Activated CD4-positive, alpha-beta T cell treated with anti-CD3 and anti-CD28 coated beads for 24 hours (primary cell): ENCODE measurements at regions not wholly inside any gene's neighbourhood (a gene's known extent, or its start where the extent isn't known, plus 50 kb on each side); places are given as distances from the start of the nearest gene placed in this dataset.
"Not testable (repeated sequence)": the region's sequence is repeated elsewhere in the genome, so short reads cannot be mapped to it uniquely, and the experiment has no call there.

Source experiments
- DNase-seq, 2 donors: peaks; one replicate each; pipeline ENCODE4 v3.0.0-alpha.2; 2020; ENCODE audit warnings: low read depth in 2 of 2

DNA sequence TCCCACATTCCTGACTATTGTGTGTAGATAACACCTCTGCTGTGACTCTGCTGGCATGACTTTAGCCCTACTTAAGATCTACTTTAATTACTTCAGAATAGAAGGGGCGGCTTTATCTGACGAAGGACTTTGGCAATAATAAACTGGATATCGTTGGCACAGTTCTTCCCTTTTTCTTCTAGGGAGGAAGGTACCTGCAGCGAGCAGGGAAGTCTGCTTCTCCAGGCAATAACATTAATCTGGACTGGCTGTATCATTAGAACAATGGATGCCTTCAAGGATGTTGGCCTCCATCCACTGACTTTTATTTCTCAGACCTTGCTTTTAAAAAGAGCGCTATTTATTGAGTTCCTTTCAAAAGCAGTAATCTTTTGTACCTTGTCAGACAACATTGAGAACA lies 172.6 kb upstream of the THSD7A start:
- no peak for DNase-seq

DNA sequence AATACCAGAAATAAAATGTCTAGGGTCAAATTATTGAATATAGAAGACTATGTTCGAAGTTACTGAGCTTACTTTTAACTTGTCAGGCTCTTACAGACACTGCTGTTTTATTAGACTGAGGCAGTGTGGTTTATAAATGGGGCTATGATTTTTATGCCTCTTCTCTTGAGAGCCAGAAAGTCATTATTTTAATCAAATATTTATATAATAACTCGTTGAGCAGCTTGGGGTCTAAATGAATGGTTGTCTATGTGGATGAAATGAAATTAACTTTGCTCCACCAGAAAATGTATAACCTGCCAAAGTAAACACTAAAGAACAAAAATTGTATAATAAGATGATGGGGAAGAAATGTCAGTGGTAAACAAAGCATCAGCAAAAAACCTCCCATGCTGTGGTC lies 175.6 kb upstream of the THSD7A start:
- no peak for DNase-seq

DNA sequence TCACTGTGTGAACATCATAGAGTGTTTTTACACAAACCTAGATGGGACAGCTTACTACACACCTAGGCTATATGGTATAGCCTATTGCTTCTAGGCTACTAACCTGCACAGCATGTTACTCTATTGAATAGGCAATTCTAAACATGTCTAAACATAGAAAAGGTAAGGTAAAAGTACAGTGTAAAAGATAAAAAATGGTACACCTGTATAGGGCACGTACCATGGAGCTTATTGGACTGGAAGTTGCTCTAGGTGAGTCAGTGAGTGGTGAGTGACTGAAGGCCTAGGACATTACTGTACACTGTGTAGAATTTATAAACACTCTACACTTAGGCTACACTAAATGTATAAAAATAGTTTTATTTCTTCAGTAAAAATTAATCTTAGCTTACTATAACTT lies 182.0 kb upstream of the THSD7A start:
- DNase-seq, result no peak

DNA sequence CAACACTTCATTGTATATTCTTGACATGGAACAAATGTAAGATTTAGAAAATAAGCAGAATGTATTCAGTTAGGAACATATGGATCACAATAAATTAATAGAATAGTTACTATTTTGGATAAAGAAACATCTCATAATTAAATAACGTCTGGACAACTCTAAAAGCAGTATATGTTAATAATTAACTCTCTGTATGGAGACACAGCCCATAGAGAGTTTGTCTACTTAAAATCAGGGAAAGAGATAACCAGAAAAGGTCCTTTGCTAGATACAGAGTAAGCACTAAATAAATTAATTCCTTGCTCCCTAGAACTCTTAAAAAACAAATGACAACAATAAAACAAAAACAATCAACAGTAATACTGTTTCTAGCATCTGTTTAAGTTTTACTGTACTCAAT lies 184.4 kb upstream of the THSD7A start:
- no peak for DNase-seq

DNA sequence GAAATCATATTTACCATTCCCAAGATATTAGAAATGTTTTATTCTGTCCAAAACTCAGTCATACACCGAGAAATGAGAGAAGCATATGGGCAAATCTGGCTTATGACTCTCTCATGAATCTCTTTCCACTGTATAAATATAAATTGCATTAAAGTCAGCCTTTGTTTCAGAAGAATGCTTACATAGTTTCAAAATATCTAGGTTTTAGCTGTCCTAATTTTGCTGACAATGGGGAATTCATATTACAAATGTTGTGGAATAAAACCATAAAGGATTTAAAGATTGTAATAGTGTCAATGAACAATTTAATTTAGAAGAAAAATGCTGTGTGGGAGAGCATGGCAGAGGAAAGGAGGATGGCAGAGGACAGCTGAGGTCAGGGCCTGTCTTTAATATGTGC lies 185.0 kb upstream of the THSD7A start:
- DNase-seq, result no peak

DNA sequence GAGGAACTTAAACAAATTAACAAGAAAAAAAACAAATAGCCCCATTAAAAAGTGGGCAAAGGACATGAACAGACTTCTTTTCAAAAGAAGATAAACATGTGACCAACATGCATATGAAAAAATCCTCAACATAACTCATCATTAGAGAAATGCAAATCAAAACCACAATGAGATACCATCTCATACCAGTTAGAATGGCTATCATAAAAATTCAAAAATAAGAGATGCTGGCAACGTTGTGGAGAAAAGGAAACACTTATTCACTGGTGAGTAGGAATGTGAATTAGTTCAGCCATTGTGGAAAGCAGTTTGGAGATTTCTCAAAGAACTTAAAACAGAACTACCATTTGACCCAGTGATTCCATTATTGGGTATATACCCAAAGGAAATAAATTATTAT lies 189.1 kb upstream of the TMEM106B start:
- DNase-seq, result not testable (repeated sequence)

DNA sequence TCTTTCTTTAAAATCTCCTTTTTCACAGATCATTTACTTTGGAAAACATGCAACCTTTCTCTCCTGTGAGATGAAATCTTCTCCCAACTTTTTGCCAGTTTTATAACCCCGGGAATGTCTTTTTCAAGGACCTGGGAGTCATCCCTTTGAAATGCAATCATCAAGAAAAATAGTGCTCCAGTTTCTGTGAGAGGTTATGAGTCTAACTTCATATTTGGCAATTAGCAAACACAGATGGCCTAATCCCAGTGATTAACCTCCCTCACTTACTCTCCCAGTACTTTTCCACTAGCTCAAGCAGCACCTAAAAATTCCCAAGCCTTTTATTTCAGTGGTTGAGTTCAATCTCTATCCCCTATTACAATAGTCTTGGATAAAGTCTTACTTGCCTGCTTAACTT lies 185.8 kb upstream of the TMEM106B start:
- DNase-seq, result no peak

DNA sequence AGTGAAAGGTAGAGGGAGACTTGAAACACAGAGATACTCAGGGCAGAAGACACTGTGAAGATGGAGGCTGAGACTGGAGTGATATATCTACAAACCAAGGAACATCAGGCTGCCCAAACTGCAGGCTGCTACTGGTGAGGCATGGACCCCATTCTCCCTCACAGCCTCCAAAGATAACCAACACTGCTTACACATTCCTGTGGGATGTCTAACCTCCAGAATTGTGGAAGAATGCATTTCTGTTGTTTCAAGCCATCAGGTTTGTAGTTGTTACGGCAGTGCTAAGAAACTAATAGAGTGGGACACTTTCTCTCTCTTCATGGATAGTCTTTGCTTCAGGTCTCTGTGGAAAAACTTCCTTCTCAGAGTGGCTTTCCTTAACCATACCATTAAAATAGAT lies 182.6 kb upstream of the TMEM106B start:
- no peak for DNase-seq

DNA sequence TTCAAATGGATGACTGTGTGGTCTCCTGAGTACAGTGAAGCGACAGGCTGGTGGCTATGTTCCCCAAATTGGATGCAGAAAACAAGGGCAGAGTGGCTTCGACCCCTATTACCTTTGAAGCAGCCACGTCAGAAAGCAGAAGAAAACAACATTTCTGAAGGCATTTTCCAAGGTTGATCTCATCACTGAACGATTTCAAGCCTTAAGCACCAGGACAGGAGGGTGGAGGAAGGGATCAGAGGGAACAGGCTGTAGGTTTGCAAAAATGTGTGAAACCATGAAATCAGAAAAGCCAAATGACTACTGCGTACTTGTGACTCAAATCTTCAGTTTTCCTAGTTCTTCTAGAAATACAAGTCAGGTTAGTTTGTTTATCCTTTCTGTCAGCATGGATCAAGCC lies 181.0 kb upstream of the TMEM106B start:
- DNase-seq, result no peak

DNA sequence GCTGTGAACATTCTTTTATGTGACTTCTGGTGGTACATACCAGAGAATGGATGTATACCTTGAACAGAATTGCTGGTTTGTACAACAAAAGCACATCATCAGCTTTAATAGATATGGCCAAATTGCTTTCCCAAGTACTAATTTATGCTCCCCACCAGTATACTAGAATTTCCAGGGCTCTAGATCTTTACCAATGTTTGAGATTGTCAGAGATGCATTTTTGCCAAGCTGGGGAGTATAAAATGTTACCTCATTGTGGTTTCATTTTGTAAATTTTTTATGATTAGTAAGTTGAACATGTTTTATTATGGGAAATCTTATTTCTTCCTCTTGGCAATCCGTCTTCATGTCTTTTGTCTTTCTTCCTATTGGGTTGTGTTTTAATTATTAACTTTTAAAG lies 179.9 kb upstream of the TMEM106B start:
- DNase-seq, result no peak

DNA sequence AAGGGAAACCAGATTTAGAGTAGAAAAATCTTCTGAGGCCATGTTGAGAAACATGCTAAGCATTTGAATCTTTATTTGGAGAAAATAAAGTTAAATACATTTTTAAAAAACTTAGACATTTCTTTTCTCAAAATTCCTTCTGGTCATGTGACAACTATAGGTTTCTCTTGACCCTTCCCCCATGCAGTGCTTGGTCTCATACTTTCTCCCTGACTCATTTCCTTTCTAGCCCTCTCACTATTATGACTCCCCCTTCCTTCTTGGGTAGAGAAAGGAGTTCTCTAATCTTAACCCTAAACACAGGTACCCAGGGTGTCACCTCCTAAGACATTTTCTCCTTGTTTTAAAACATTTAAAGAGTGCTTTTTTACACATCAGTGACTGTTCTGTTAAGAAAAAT lies 179.5 kb upstream of the TMEM106B start:
- DNase-seq, result no peak

DNA sequence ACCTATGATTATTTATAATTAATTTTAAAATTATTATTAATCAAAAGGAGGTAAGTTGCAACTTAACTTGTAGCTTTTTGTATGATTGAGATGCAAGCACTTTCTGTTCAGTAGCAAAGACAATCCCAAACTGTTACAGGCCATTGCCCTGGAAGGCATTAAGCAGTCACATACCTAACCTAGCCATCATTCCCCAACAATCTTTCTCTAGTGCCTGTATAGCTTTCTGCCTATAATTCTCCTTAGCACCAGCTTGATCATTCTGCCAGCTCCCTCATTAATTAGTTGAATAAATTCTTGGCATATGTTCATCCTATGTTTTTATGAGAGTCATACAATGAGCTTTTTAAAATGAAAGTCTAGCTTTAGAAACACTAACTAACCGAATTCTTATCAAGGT lies 178.9 kb upstream of the TMEM106B start:
- DNase-seq, result no peak

DNA sequence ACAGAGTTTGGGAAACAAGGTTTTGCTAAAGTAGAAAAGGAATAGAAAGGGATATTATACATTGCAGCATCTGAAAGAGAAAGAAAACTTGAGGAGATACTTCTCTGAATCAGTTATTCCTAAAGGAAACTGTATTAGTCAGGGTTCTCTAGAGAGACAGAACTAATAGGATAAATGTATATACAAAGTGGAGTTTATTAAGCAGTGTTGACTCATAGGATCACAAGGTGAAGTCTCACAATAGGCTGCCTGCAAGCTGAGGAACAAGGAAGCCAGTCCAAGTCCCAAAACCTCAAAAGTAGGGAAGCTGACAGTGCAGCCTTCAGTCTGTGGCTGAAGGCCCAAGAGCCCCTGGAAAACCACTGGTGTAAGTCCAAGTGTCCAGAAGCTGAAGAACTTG lies 167.6 kb upstream of the TMEM106B start:
- not testable (repeated sequence) for DNase-seq

DNA sequence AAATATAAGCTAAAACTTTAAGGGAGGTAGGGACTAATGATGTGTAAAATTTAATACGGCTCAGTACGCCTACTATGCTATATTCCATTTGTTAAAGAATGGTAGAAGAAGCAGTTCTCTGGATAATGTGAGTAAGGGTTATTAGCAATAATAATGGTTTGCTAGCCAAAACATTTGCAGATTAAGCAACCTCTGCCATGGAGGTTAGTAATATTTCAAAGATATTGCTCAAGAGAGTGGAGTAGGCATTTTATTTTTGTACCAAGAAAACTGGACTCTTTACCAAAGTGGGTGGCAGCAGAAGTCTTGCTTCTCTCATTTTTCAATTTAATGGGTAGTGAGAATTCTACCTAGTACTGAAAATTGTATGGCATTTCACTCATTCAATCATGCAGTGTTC lies 158.9 kb upstream of the TMEM106B start:
- no peak for DNase-seq

DNA sequence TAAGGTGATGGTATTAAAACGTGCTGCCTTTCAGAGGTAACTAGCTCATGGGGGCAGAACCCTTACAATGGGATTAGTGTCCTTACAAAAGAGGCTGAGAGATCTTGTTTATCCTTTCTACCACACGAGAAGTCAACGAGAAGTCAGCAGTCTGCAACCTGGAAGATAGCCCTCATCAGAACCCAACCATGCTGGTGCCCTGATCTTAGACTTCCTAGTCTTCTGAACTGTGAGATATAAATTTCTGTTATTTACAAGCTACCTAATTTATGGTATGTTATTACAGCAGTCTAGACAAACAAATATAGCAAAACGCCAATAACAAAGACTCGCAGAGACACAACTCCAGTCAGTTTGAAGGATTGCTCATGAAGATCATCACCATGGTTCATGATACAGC lies 157.5 kb upstream of the TMEM106B start:
- DNase-seq, result no peak

DNA sequence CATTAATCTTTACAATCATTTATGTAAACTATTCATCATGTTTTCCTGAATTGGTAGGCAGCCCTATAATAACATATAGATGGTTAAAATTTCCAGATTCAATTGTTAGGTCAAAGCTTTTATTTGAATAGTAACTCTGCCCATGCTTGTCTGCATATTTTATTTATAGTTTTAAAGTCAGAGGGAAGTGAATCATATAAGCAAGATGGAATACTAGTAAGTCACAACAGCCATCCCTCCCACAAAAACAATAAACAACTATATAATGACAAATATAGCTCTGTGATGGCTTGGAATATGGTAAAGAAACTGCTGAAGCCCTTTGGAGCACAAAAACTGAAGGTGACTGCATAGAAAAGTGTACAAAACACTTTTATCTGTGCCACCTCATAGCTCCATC lies 156.3 kb upstream of the TMEM106B start:
- DNase-seq, result no peak

DNA sequence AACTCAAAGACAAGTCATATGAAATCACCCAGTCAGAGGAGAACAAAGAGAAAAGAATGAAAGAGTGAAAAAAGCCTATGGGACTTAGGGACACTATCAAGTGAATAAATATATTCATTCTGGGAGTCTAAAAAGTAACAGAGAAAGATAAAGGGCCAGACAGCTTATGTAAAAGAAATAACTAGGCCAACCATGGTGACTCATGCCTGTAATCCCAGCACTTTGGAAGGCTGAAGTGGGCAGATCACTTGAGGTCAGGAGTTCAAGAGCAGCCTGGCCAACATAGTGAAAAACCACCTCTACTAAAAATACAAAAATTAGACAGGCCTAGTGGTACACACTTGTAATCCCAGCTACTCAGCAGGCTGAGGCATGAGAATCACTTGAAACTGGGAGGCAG lies 154.7 kb upstream of the TMEM106B start:
- no peak for DNase-seq

DNA sequence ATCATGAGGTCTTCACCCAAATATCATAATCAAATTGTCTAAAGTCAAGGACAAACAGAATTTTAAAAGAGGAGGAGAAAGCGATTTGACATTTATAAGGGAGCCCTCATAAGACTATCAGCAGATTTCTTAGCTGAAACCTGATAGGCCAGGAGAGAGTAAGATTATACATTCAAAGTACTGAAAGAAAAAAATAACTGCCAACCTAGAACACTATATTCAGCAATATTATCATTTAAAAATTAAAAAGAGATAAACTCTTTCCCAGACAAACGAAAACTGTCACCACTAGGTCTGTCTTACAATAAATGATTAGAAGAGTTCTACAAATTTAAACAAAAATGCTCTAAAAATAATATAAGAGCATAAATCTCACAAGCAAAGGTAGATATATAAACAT lies 154.1 kb upstream of the TMEM106B start:
- DNase-seq, result no peak

DNA sequence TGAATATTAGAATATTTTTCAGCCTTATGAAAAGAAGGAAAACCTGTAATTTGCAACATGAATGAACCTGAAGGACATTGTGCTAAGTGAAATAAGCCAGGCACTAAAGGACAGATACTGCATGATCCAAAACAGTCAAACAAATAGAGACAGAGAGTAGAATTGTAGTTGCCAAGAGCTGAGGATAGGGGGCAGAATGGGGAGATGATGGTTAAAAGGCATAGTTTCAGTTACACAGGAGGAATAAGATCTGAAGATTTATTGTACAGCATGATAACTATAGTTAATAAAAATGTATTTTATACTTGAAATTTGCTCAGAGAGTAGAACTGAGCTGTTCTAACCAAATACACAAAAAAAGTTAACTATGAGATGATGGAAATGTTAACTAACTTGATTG lies 149.0 kb upstream of the TMEM106B start:
- DNase-seq, result no peak

DNA sequence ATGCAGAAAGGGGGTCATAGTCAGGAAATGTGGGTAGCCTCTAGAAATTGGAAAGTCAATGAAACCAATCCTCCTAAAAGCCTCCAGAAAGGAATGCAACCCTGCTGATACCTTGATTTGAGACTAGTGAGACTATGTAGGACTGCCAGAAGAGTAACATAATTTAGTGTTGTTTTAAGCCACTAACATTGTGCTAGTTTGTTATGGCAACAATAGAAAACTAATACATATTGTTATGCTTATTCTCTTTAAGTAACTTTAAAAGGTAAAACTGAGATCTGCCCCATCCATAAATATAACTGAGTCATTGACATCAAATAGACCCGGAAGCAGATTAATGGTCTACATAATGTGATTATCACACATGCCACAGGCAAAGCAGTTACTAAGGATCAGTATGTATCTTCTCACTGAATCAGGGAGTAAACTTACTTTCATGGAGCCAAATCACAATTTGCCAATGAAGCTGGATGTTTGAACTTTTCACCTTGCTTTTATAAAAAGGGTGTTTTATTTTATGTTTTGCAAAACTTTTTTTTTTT lies 146.4 kb upstream of the TMEM106B start:
- no peak for DNase-seq

DNA sequence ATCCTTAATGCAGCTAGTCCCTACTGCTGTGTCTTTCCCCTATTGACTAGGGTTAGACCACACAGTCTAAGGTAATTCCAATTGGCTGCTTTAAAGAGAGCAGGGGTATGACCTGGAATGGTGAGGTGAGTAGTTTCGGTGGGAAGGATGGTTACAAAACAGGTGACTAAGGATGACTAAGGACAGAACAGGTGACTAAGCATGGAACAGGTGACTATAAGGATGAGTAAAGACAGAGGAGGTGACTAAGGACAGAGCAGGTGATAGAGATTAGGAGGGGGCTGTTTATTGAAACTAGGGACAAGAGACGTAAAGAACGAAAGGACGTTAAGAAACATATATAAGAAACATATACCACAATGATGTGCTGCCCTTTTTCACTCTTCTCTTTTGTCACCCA lies 145.1 kb upstream of the TMEM106B start:
- DNase-seq, result no peak

DNA sequence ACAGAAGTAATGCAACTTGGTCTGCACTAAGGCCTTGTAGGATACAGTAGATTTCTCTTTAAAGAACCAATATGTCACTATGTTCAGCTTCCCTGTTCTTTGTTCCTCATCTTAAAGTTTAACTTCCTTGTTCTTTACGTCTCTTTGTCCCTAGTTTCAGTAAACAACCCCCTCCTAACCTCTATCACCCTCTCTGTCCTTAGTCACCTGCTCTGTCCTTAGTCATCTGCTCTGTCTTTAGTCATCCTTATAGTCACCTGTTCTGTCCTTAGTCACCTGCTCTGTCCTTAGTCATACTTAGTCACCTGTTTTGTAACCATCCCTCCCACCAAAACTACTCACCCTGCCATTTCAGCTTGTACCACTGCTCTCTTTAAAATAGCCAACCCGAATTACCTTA lies 144.6 kb upstream of the TMEM106B start:
- no peak for DNase-seq

DNA sequence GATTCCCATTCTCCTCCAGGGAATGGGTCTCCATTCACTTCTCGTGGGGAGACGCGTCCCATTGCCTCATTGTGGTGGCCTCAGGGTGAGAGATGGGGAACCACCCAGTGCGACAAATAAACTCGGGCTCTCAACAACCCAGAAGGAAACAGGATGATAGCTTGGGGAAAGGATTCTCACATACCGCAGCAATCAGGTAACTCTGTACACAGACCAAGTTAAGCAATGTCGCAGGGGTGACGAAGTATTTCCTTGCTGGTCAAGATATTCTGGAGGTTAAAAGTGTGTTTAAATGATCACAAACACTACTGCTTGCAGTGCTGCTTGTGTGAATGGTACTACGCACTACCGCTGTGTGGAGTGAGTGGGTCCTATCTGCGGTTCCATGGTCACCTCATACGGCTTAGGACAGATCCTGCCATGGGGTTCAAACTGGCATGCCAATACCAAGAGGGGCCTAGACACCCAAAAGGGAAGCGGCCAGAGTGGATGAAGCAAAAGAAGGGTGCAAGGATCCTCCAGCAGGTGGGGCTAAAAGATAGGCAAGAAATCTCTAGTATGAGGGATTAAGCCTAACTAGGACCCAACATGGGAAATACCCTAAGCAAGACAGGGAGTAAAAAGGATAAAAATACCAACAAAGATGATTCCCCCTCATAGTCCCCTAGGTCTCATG lies 143.8 kb upstream of the TMEM106B start:
- DNase-seq, result peak; percentile 24 to 51

DNA sequence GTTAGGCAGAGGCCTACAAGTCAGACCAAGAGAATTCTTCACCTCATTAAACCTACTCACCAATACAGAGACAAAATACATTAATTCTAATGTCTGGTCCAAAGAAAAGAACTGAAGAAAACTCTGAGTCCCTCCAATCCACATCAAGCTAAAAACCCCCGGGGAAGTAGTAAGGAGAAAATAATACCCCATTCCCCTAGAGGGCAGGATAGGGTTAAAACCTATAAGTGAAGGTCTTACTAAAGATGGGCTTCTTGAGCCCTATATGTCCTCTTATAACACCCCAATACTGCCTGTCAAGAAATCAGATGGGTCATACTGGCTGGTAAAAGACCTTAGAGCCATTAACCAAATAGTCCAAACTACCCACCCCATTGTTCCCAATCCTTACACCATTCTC lies 141.3 kb upstream of the TMEM106B start:
- no peak for DNase-seq
